Stimulated activated CD4-positive, alpha-beta T cell treated with anti-CD3 and anti-CD28 coated beads, Interleukin-1b, Interleukin-23, amount 100 ng/mL, for 48 hours (primary cell): ENCODE measurements at regions not wholly inside any gene's neighbourhood (a gene's known extent, or its start where the extent isn't known, plus 50 kb on each side); places are given as distances from the start of the nearest gene placed in this dataset.

Source experiments
- DNase-seq: peaks from one replicate; pipeline ENCODE4 v3.0.0-alpha.2; 2020

GRCh38 chr2:121037480-121037879 is 247.5 kb downstream of the TFCP2L1 start:
- DNase-seq = no peak

GRCh38 chr2:121038031-121038430 is 247.0 kb downstream of the TFCP2L1 start:
- DNase-seq = no peak

GRCh38 chr2:121038431-121038830 is 246.6 kb downstream of the TFCP2L1 start:
- no peak for DNase-seq

GRCh38 chr2:121038891-121039616 is 245.9 kb downstream of the TFCP2L1 start:
- no peak for DNase-seq

- no peak for DNase-seq
Observed at GRCh38 chr2:121039679-121040078, 245.3 kb downstream of the TFCP2L1 start.

- DNase-seq = no peak
Observed at GRCh38 chr2:121041516-121041915, 243.5 kb downstream of the TFCP2L1 start.

- no peak for DNase-seq
Observed at GRCh38 chr2:121043061-121043826, 241.8 kb downstream of the TFCP2L1 start.

- DNase-seq = no peak
Observed at GRCh38 chr2:121043827-121044222, 241.2 kb downstream of the TFCP2L1 start.

- no peak for DNase-seq
Observed at GRCh38 chr2:121044412-121044811, 240.6 kb downstream of the TFCP2L1 start.

GRCh38 chr2:121045245-121045644 is 239.8 kb downstream of the TFCP2L1 start:
- DNase-seq = no peak

- no peak for DNase-seq
Observed at GRCh38 chr2:121046335-121046734, 238.7 kb downstream of the TFCP2L1 start.

GRCh38 chr2:121047383-121047782 is 237.6 kb downstream of the TFCP2L1 start:
- DNase-seq = no peak

- no peak for DNase-seq
Observed at GRCh38 chr2:121049131-121049530, 235.9 kb downstream of the TFCP2L1 start.

GRCh38 chr2:121049950-121050585 is 234.9 kb downstream of the TFCP2L1 start:
- DNase-seq = no peak

GRCh38 chr2:121051311-121051710 is 233.7 kb downstream of the TFCP2L1 start:
- no peak for DNase-seq

GRCh38 chr2:121052023-121052422 is 233.0 kb downstream of the TFCP2L1 start:
- DNase-seq = no peak

- DNase-seq = no peak
Observed at GRCh38 chr2:121052521-121052920, 232.5 kb downstream of the TFCP2L1 start.

GRCh38 chr2:121055088-121055487 is 229.9 kb downstream of the TFCP2L1 start:
- no peak for DNase-seq

- DNase-seq = no peak
Observed at GRCh38 chr2:121055501-121055900, 229.5 kb downstream of the TFCP2L1 start.

GRCh38 chr2:121058852-121059558 is 226.0 kb downstream of the TFCP2L1 start:
- DNase-seq = no peak

GRCh38 chr2:121059651-121060649 is 225.1 kb downstream of the TFCP2L1 start:
- no peak for DNase-seq

- no peak for DNase-seq
Observed at GRCh38 chr2:121061633-121062032, 223.4 kb downstream of the TFCP2L1 start.
